Coronary artery (tissue), 2 donors: ENCODE measurements at regions not wholly inside any gene's neighbourhood (a gene's known extent, or its start where the extent isn't known, plus 50 kb on each side); places are given as distances from the start of the nearest gene placed in this dataset.

ENCODE experiments used
- DNase-seq: peaks from one replicate; pipeline ENCODE4 v3.0.0-alpha.2; 2017; ENCODE audit warnings: low spot score
- H3K27ac ChIP-seq, 2 donors: fragments of 200-600 bp; sonication (generic); one replicate each; pipeline ENCODE4 v1.5.1; 2016 to 2019
- H3K4me3 ChIP-seq: fragments of 200-600 bp; sonication (generic); 2 replicates; pipeline ENCODE4 v1.5.1; 2016; ENCODE audit warnings: mild to moderate bottlenecking, moderate library complexity
- TF ChIP-seq, protein P1 (sequence below): fragments of 200-600 bp; sonication (generic); IDR thresholded peaks from one replicate; pipeline ENCODE4 v1.5.1; 2019; ENCODE audit warnings: antibody characterized with exemption

DNA sequence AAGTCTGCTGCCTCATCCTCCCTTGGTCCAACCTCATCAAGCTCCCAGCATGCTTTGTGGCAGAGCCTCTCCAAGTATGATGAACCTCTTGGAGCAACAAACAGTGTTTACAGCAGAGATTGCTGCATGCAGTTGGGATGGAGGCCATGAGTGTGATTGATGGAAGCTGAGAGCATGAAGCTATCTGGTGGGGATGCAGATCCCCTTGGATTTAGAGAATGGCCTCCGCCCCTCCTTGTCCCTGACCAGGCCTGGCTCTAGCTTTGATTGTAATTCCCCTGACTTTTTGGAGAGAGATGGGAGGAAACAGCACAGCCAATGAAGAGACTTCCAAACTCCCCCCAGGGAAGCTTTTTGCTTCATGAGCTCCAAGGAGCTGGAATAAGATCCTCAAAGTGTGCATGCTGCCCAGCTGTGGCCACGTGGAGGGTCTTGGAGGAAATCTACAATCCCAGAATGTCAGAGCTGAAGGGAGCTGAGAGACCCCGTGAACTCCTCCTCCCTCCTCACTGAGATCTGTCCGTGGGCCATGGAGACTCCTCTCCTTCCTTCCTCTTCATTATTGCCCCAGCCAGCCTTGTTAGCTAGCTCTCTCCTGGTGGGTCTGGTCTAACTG lies 165.3 kb upstream of the USP24 start:
- DNase-seq, result no peak
- H3K27ac ChIP-seq, result no peak overlapping the region
- H3K4me3 ChIP-seq, result no peak overlapping the region
- TF ChIP-seq, protein P1, sequence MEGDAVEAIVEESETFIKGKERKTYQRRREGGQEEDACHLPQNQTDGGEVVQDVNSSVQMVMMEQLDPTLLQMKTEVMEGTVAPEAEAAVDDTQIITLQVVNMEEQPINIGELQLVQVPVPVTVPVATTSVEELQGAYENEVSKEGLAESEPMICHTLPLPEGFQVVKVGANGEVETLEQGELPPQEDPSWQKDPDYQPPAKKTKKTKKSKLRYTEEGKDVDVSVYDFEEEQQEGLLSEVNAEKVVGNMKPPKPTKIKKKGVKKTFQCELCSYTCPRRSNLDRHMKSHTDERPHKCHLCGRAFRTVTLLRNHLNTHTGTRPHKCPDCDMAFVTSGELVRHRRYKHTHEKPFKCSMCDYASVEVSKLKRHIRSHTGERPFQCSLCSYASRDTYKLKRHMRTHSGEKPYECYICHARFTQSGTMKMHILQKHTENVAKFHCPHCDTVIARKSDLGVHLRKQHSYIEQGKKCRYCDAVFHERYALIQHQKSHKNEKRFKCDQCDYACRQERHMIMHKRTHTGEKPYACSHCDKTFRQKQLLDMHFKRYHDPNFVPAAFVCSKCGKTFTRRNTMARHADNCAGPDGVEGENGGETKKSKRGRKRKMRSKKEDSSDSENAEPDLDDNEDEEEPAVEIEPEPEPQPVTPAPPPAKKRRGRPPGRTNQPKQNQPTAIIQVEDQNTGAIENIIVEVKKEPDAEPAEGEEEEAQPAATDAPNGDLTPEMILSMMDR, result no peak

DNA sequence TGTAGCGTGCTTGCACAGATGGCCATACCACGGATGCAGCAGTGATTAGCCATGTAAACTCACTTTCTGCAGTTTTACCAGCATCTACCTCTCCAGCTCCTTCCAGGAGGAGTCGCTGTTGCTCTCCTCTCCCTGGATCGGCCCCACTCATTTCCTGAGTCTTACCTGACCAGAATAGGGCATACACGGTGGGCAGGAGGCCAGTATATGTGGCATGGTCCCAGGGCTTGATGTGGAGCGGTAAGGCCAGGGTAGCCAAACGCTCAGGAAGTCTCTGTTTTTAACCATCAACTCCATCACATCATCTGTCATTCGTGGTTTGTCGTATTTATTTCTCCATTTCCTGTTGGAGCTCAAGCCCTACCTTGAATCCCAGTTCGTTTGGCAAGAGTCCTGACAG lies 163.4 kb upstream of the USP24 start:
- Histone ChIP-seq H3K27ac (no peak overlapping the region), H3K4me3 (no peak overlapping the region)
- TF ChIP-seq, protein P1, result no peak
- no peak for DNase-seq

DNA sequence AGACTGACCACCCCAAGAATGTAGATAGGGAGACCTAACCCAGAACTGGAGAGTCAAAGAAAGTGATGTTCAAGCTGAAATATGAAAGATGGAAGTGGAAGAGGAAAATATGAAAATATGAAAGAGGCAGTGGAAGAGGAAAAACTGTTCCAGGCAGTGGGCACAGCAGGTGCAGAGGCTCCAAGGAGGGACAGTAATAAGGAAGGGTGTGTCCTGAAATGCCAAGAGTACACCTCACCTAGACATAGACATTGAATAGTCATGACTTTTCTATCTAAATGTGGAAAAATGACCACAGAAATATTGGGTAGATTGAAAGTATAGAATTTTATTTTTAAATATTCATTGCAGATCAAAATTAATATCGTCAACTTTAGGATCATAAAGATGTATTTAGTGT lies 161.7 kb upstream of the USP24 start:
- Histone ChIP-seq H3K27ac (no peak overlapping the region), H3K4me3 (no peak overlapping the region)
- TF ChIP-seq, protein P1, result no peak
- DNase-seq, result no peak

DNA sequence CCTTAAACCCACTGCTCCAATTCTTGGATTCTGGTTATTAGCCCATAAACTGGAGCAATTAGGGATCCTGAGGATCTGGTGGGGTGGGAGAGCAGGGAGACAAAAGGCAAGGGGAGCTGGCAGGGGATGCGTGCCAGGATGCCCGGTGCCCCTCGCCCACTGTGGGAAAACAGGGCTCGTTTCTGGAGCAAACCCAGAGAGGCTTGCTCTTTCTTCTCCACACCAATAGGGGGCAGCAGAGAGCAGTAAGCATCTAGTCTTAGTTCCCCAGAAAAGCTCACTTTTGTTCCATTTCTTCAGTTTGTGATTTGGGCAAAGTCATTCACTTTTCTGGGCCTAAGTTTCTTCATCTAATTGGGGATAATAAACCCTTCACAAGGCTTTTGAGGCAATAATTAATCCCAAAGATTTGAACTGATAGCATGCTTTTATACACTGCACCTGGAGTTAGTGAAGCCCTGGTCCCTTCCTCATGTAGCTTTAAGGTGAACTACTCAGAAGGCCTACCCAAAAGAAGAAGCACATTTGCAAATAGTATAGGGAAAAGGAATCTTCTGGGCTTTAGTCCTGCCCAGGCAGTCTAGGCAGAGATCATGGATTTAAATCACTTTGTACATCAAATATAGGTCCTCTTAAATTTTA lies 160.6 kb upstream of the USP24 start:
- TF ChIP-seq, protein P1, result peak; percentile 91

DNA sequence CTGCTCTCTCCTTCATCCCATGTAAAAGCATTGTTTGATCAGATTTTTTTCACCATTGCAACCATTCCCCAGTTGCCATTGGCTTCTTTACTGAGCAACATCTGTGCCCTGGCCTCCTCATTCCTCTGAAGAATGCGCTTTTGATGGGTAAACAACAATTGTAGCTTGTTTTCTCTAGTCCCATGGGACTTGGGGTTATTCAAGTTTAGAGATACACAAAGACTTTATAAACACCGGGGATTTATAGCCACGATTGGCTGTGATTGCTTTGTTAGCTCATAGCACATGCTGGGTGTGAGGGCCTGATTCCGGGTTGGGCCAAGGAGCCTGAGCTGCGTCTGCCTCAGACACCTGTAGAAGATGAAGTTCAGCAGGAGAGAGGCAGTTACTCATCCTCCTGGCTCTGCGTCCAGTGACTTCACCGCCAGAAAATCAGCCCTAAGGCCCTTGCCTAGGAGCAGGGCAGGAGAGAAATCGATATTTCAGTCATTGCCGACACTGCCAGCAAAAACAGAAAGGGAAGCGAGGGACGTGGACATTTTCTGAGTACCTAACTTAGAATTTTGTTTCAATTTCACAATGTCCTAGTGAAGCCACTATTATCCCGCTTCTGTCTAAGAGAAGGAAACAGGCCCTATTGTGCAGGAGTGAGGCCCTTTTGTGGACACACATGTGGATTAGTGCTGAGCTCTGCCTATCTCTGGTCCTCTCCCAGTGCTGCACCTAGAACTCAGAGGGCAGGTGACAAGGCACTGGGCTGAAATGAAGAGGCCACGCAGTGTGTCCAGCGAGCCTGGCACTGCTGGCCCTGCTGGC lies 159.8 kb upstream of the USP24 start:
- TF ChIP-seq, protein P1, result no peak
- no peak overlapping the region for H3K27ac ChIP-seq
- H3K4me3 ChIP-seq, result no peak overlapping the region
- DNase-seq, result no peak

More for the DNA sequence above, 160.6 kb upstream of the USP24 start:
- Histone ChIP-seq H3K27ac (no peak overlapping the region), H3K4me3 (no peak overlapping the region)
- no peak for DNase-seq

DNA sequence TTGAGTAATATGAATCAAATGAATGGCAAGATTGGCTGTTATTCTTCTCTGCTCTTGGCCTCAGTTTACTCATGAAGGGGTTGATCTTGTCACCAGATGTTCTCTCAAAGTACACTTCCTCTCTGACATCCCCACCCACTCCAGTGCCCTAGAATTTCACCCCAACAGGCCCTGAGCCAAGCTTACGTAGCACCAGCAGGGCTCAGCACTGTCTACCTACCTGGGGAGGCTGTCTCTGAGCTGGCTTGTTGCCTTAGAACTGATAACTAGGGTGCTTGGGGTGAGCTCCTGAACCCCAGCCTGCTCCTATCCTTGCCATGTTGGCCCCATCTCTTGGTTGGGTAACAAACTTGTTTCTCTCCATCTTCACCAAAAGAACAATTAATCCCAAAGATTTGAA lies 159.1 kb upstream of the USP24 start:
- Histone ChIP-seq H3K27ac (no peak overlapping the region), H3K4me3 (no peak overlapping the region)
- TF ChIP-seq, protein P1, result no peak
- DNase-seq, result no peak
